Upper lobe of left lung (tissue), 6 donors: ENCODE measurements at regions not wholly inside any gene's neighbourhood (a gene's known extent, or its start where the extent isn't known, plus 50 kb on each side); places are given as distances from the start of the nearest gene placed in this dataset.
A peak's percentile ranks its signal among the peaks of the same experiment; 100 is the strongest.

Source experiments
- ATAC-seq, 2 donors: fragments of 200-7000 bp; cut with Tn5 transposase; one replicate each; pipeline ENCODE4 v1.9.1; 2022; ENCODE audit warnings: mild to moderate bottlenecking in 2 of 2, moderate library complexity in 2 of 2; ENCODE audit not compliant: low FRiP score in 2 of 2
- DNase-seq, 2 donors: peaks; one replicate each; pipeline ENCODE4 v3.0.0-alpha.2; 2019 to 2020
- H3K27ac ChIP-seq, 4 donors: fragments of 200-600 bp; sonication (generic); one replicate each; pipeline ENCODE4 v1.5.1; 2016 to 2019
- H3K27me3 ChIP-seq, 4 donors: fragments of 200-600 bp; sonication (generic); one replicate each; pipeline ENCODE4 v1.5.1; 2017 to 2019
- H3K36me3 ChIP-seq, 4 donors: fragments of 200-600 bp; sonication (generic); one replicate each; pipeline ENCODE4 v1.5.1; 2016 to 2019
- H3K4me1 ChIP-seq, 4 donors: fragments of 200-600 bp; sonication (generic); one replicate each; pipeline ENCODE4 v1.5.1; 2018 to 2019
- H3K4me3 ChIP-seq, 4 donors: fragments of 200-600 bp; sonication (generic); one replicate each; pipeline ENCODE4 v1.5.1; 2017 to 2019; ENCODE audit warnings: mild to moderate bottlenecking in 2 of 4, moderate library complexity in 1 of 4
- H3K9me3 ChIP-seq, 4 donors: fragments of 200-600 bp; sonication (generic); one replicate each; pipeline ENCODE4 v1.5.1; 2018 to 2019
- CTCF ChIP-seq, 6 experiments: fragments of 450-650 bp in 4 of 6; fragments of 200-600 bp in 2 of 6; sonication (generic) in 2 of 6; IDR thresholded peaks; one replicate each; pipeline ENCODE4 v1.5.1; 2016 to 2019; ENCODE audit warnings: antibody characterized with exemption in 6 of 6
- EP300 ChIP-seq, 4 donors: sonication (generic); formaldehyde crosslinking; IDR thresholded peaks; one replicate each; pipeline ENCODE4 v1.5.1; 2017; ENCODE audit warnings: antibody characterized with exemption in 4 of 4, control low read depth in 2 of 4
- POLR2A ChIP-seq, 4 donors: fragments of 450-650 bp; IDR thresholded peaks; one replicate each; pipeline ENCODE4 v1.5.1; 2016 to 2017; ENCODE audit warnings: antibody characterized with exemption in 4 of 4, mild to moderate bottlenecking in 2 of 4
- POLR2AphosphoS5 ChIP-seq, 2 donors: sonication (generic); formaldehyde crosslinking; IDR thresholded peaks; one replicate each; pipeline ENCODE4 v1.5.1; 2017; ENCODE audit warnings: antibody characterized with exemption in 2 of 2
- WGBS, 2 donors: methylation state at CpG; one replicate each; pipeline ENCODE4 v1.1.5; 2017 to 2018; 5-methylcytosine and 5-hydroxymethylcytosine counted together
- donor health status: DM: no; HTN: no; CAD: no; lungs with moderate emphysema.
- donor health status: DM: no; HTN: yes; CAD: no; lungs with severe emphysema.

- 87 to 95% methylated on average over 8 of the region's 8 CpGs for WGBS, 2 donors
- peak overlapping the region; percentile 56 to 80 (median 71) for H3K27ac ChIP-seq
Measured at GRCh38 chr9:87147839-87148238, 200.5 kb upstream of the GAS1 start.

GRCh38 chr9:87148331-87149104, 201.2 kb upstream of the GAS1 start:
- DNase-seq: peak; percentile 59 to 91
- peaks cover 0 to 14% (median 2%) of the 10 kb centered on the region in 4 donors for H3K4me1 ChIP-seq
- peak in 1 of 6 experiments; percentile 24 for TF ChIP-seq CTCF (IDR thresholded peaks at IDR 0.05)
- no peak for TF ChIP-seq EP300 (IDR thresholded peaks at IDR 0.05)
- H3K27ac ChIP-seq: peak overlapping the region; percentile 56 to 80 (median 71)
- peak; percentile 62 to 96 for ATAC-seq
- peak overlapping the region in 3 of 4 donors; percentile 16 to 42 (median 38) for H3K4me3 ChIP-seq
- H3K27me3 ChIP-seq: no peaks in the 10 kb centered on the region
- 14 to 18% methylated on average over 29 to 49 of the region's 49 CpGs for WGBS, 2 donors
- no peaks in the 10 kb centered on the region for H3K9me3 ChIP-seq
- no peaks in the 10 kb centered on the region for H3K36me3 ChIP-seq

More at GRCh38 chr9:87147839-87148238, 200.5 kb upstream of the GAS1 start:
- no peaks in the 10 kb centered on the region for H3K9me3 ChIP-seq
- ATAC-seq (no peak), DNase-seq (no peak)
- H3K4me3 ChIP-seq: peak overlapping the region in 2 of 4 donors; percentile 38 to 42
- no peaks in the 10 kb centered on the region for H3K36me3 ChIP-seq
- TF ChIP-seq POLR2A (IDR thresholded peaks at IDR 0.05): no peak
- H3K4me1 ChIP-seq: peaks cover 0 to 14% (median 2%) of the 10 kb centered on the region in 4 donors
- H3K27me3 ChIP-seq: no peaks in the 10 kb centered on the region

- TF ChIP-seq EP300 (IDR thresholded peaks at IDR 0.05) (no peak), POLR2A (IDR thresholded peaks at IDR 0.05) (no peak), CTCF (IDR thresholded peaks at IDR 0.05) (no peak), POLR2AphosphoS5 (IDR thresholded peaks at IDR 0.05) (no peak)
- peaks cover 0 to 14% (median 2%) of the 10 kb centered on the region in 4 donors for H3K4me1 ChIP-seq
- no peaks in the 10 kb centered on the region for H3K36me3 ChIP-seq
- H3K27me3 ChIP-seq: no peaks in the 10 kb centered on the region
- no peak overlapping the region for H3K4me3 ChIP-seq
- ATAC-seq (no peak), DNase-seq (no peak)
- H3K27ac ChIP-seq: no peak overlapping the region
- H3K9me3 ChIP-seq: no peaks in the 10 kb centered on the region
- WGBS, 2 donors: 70 to 72% methylated on average over 4 of the region's 4 CpGs
Measured at GRCh38 chr9:87149799-87150198, 202.5 kb upstream of the GAS1 start.

- ATAC-seq: no peak
- 50 to 54% methylated on average over 8 of the region's 8 CpGs for WGBS, 2 donors
- no peak overlapping the region for H3K4me3 ChIP-seq
- TF ChIP-seq POLR2AphosphoS5 (IDR thresholded peaks at IDR 0.05) (no peak), EP300 (IDR thresholded peaks at IDR 0.05) (no peak), POLR2A (IDR thresholded peaks at IDR 0.05) (no peak), CTCF (IDR thresholded peaks at IDR 0.05) (no peak)
- no peak for DNase-seq
- H3K27me3 ChIP-seq: no peaks in the 10 kb centered on the region
- H3K27ac ChIP-seq: no peak overlapping the region
- H3K9me3 ChIP-seq: no peaks in the 10 kb centered on the region
- peaks cover 0 to 14% (median 2%) of the 10 kb centered on the region in 4 donors for H3K4me1 ChIP-seq
- no peaks in the 10 kb centered on the region for H3K36me3 ChIP-seq
Measured at GRCh38 chr9:87152256-87152655, 204.9 kb upstream of the GAS1 start.

GRCh38 chr9:87156247-87156646, 208.9 kb upstream of the GAS1 start:
- WGBS, 2 donors: 93 to 98% methylated on average over 2 of the region's 2 CpGs
- H3K36me3 ChIP-seq: no peaks in the 10 kb centered on the region
- H3K4me1 ChIP-seq: no peaks in the 10 kb centered on the region
- no peak overlapping the region for H3K4me3 ChIP-seq
- no peaks in the 10 kb centered on the region for H3K9me3 ChIP-seq
- H3K27me3 ChIP-seq: no peaks in the 10 kb centered on the region
- no peak overlapping the region for H3K27ac ChIP-seq
- ATAC-seq (no peak), DNase-seq (no peak)
- TF ChIP-seq EP300 (IDR thresholded peaks at IDR 0.05) (no peak), POLR2AphosphoS5 (IDR thresholded peaks at IDR 0.05) (no peak), POLR2A (IDR thresholded peaks at IDR 0.05) (no peak), CTCF (IDR thresholded peaks at IDR 0.05) (no peak)
